Stimulated activated CD4-positive, alpha-beta T cell treated with anti-CD3 and anti-CD28 coated beads, Interleukin-1b, Interleukin-23, amount 100 ng/mL, for 48 hours (primary cell): ENCODE measurements at regions not wholly inside any gene's neighbourhood (a gene's known extent, or its start where the extent isn't known, plus 50 kb on each side); places are given as distances from the start of the nearest gene placed in this dataset.

Experiments
- DNase-seq: peaks from one replicate; pipeline ENCODE4 v3.0.0-alpha.2; 2020

DNA sequence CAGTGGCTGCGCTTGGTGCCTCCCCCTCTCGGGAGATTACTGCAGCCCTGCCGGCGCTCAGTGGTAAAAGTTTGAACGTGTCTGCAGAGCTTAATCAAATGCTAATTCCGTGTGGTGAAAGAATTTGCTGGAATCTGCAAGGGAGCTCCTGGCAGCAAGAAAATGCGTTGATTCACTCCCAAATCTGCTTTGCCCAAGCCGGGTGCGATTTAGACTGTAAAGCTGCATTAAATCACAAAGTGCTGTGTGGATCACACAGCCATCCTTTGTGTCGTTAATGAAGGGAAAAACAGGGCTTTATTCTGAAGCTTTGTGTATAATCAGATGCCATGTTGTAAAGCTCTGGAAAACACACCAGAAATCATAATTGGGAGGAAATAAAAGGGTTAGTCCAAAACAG, 444.1 kb downstream of the BCOR start:
- DNase-seq = no peak

- no peak for DNase-seq
Observed at GRCh38 chrX:39654183-39654925, 443.4 kb downstream of the BCOR start.

- no peak for DNase-seq
Observed at GRCh38 chrX:39654952-39655351, 442.8 kb downstream of the BCOR start.

- no peak for DNase-seq
Observed at GRCh38 chrX:39661116-39661907, 436.4 kb downstream of the BCOR start.

- no peak for DNase-seq
Observed at GRCh38 chrX:39665830-39666518, 431.8 kb downstream of the BCOR start.

GRCh38 chrX:39667191-39667590, 430.6 kb downstream of the BCOR start:
- no peak for DNase-seq

- DNase-seq = no peak
Observed at GRCh38 chrX:39667736-39668482, 429.8 kb downstream of the BCOR start.

GRCh38 chrX:39669668-39670067, 428.1 kb downstream of the BCOR start:
- no peak for DNase-seq

GRCh38 chrX:39670281-39670680, 427.5 kb downstream of the BCOR start:
- no peak for DNase-seq

GRCh38 chrX:39672405-39672804, 425.4 kb downstream of the BCOR start:
- DNase-seq = no peak

DNA sequence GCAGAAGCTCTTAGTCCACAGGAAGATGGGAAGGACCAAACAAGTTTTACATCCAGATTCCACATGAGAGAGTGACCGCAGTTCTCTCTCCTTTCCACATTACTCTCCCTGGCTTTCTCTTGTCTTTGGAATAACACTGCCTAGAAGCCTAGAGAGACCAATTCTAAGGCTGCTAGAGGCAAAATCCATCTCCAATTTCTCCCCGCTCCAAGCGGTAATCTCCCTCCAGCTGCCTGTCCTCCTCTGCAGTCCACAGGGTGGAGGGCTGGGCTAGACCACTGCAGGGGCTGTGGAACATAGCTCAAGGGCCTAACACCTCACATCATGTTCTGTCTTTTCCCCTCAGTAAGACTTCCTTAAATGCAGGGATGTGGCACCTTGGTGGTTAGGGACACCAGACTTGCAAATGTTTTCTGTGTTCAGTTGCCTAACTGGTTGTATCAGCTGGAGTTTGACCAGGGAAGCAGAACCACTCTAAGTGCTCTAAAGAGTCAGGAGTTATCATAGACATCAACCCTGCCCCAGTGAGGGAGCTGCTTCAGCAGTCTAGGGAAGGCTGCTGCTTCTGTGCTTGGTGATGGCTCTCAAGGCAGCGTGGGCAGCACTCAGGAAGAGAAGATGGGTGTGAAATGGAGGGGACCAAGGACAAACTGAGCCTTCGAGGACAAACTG, 423.1 kb downstream of the BCOR start:
- DNase-seq = no peak

GRCh38 chrX:39675162-39675553, 422.6 kb downstream of the BCOR start:
- no peak for DNase-seq

DNA sequence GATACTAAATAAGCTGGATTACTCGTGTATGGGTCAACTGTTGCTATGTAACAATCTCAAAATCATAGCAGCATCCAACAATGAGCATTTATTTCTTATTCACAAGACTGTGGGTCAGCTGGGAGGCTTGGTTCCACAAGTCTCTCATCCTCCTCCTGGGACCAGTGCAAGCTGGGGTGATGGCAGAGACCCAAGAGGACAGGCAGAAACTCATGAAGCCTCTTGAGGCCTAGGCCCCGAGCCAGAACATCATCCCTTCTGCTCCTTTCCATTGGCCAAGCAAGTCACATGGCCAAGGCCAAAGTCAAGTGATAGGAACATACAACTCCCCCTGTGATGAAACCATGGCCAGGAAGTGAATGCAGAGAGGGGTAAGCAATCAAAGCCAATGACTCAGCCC, 422.1 kb downstream of the BCOR start:
- no peak for DNase-seq

GRCh38 chrX:39676434-39676833, 421.3 kb downstream of the BCOR start:
- no peak for DNase-seq

DNA sequence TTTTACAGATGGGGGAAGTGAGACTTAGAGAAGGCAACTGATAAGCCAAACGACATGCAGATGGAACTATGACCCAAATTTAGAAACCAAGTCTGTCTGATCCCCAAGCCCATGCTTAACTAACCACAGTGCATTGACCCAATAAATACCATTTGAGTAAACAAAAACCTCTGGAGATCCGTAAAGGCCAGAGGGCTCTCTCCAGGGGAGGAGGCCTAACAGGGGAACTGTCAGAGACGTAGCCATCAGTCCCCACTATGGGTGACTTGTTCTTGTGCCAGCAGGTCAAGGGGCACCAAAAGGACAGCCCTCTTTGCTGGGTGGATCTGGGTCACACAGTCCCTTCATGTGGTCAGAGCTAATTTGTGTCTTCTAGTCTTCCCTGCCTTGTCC, 420.2 kb downstream of the BCOR start:
- DNase-seq = no peak

DNA sequence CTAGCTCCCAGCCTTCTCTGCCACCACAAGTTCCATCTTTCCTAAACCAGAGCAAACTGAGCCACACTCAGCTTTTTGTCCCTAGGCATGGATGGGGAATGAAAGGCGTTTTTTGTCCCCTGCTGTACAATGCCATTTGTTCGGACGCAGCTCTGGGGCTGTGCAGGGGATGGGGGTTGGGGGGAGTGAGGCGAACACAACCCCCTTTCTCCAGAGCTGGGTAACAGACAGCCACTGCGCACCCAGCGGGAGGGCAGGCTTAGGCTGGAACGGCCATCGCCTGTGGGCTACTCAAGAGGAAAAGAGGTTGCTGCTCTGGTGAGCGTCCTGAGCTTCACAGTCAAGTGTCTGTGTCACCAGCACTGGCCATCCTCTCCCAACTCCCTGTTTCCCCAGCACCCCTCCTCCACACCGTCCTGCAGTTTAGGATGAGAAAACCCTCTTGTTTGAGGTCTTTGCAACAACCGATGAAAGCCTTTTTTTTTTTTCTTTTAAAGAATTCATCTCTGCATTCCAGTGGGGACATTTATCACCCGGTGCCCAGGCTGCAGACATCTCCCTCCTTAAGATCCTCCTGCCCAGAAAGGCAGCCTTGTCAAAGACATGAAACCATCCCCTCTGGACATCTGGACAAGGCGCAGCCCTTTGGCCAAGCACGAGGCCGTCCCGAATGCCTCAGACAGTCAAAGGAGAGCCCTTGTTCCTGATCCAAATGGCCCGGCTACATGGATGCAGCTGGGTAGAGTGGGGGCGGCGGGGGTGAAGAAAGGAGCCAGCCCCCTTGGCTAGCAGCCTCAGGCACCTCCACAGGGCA, 419.6 kb downstream of the BCOR start:
- DNase-seq = no peak

GRCh38 chrX:39678914-39679313, 418.8 kb downstream of the BCOR start:
- DNase-seq = no peak

- no peak for DNase-seq
Observed at GRCh38 chrX:39679497-39680157, 418.1 kb downstream of the BCOR start.

DNA sequence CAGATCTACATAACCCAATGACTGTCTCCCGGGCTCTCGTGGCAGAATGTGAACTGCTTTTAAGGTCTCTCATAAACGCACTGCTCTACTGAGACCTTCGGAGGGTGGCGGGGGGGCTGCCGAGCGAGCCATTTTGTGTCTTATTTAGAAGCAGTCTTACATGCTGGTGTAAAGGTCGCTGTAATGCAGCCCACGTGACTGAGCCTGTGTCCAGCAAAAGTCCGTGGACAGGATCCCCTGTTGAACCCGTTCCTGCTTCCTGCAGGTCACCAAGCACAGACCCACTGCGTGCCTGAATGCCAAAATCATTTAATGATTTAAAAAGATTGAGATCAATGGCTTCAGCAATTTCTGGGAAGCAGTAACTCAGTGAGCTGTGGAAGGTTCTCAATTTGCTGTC, 415.9 kb downstream of the BCOR start:
- DNase-seq = no peak

GRCh38 chrX:39682778-39683177, 415.0 kb downstream of the BCOR start:
- DNase-seq = no peak

DNA sequence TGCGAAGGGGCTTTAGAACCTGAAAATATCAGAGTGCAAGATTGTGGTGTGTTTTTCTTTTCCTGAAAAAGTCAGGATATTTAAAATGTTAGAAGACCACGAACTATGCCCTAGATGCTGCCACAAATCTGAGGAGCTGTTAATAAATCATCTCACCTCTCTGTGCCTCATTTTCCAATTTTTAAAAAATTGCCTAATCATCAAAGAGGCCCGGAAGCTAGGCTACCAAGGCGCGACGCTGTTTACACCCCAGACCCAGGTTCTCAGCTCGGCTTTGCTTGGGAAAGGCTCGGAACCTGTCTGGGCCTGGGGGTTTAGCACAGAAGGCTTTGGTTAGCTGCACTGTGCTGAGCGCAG, 409.6 kb downstream of the BCOR start:
- no peak for DNase-seq
